Neural cell (in vitro differentiated cells): ENCODE measurements at regions not wholly inside any gene's neighbourhood (a gene's known extent, or its start where the extent isn't known, plus 50 kb on each side); places are given as distances from the start of the nearest gene placed in this dataset.

ENCODE experiments used
- CTCF ChIP-seq: fragments of 450-650 bp; IDR thresholded peaks from 2 replicates; pipeline ENCODE4 v1.5.1; 2014; ENCODE audit warnings: antibody characterized with exemption, mild to moderate bottlenecking, moderate library complexity; ENCODE audit not compliant: poor library complexity, severe bottlenecking
- EZH2 ChIP-seq: fragments of 200-600, 300-800 bp; shearing (Covaris generic), sonication (generic); IDR thresholded peaks from 2 replicates; pipeline ENCODE4 v1.6.1; 2014; ENCODE audit warnings: antibody characterized with exemption, low read length, borderline replicate concordance, mild to moderate bottlenecking; ENCODE audit not compliant: insufficient read depth, poor library complexity, severe bottlenecking
- MXI1 ChIP-seq: fragments of 450-650 bp; conservative IDR thresholded peaks from 2 replicates; pipeline ENCODE4 v1.6.1; 2014; ENCODE audit warnings: antibody characterized with exemption, mild to moderate bottlenecking; ENCODE audit not compliant: poor library complexity, severe bottlenecking
- POLR2AphosphoS5 ChIP-seq: IDR thresholded peaks from 2 replicates; pipeline ENCODE4 v1.6.1; 2012
- RAD21 ChIP-seq: fragments of 450-650 bp; conservative IDR thresholded peaks from 2 replicates; pipeline ENCODE4 v1.6.1; 2014; ENCODE audit warnings: antibody characterized with exemption, mild to moderate bottlenecking, moderate library complexity
- REST ChIP-seq: IDR thresholded peaks from 2 replicates; pipeline ENCODE4 v1.6.1; 2012; ENCODE audit warnings: borderline replicate concordance
- SMC3 ChIP-seq: fragments of 450-650 bp; conservative IDR thresholded peaks from 2 replicates; pipeline ENCODE4 v1.6.1; 2014; ENCODE audit warnings: antibody characterized with exemption, mild to moderate bottlenecking, moderate library complexity; ENCODE audit not compliant: poor library complexity

- TF ChIP-seq MXI1 (no peak), CTCF (no peak), RAD21 (no peak), POLR2AphosphoS5 (no peak), EZH2 (no peak), REST (no peak), SMC3 (no peak)
Measured at GRCh38 chr9:103399535-103399934, 404.4 kb downstream of the CYLC2 start.
